ENCODE measurements at regions not wholly inside any gene's neighbourhood (a gene's known extent, or its start where the extent isn't known, plus 50 kb on each side); places are given as distances from the start of the nearest gene placed in this dataset.

GRCh38 chr2:196224756-196225155 lies 53.4 kb upstream of the STK17B start:
- no peak for DNase-seq
- ATAC-seq: no peak
- intact Hi-C loops (cut with DNase I, micrococcal nuclease): no loop called here

GRCh38 chr2:196225213-196225612 lies 53.8 kb upstream of the STK17B start:
- intact Hi-C loops (cut with DNase I, micrococcal nuclease): no loop called here
- DNase-seq: no peak
- ATAC-seq: no peak

GRCh38 chr2:196226058-196226706 lies 54.8 kb upstream of the STK17B start:
- no peak for ATAC-seq
- no peak for DNase-seq
- intact Hi-C loops (cut with DNase I, micrococcal nuclease): no loop called here

- DNase-seq: no peak
- ATAC-seq: no peak
- intact Hi-C loops (cut with DNase I, micrococcal nuclease): no loop called here
Observed at GRCh38 chr2:196226707-196227065, 55.3 kb upstream of the STK17B start.

GRCh38 chr2:196229013-196229412 lies 57.6 kb upstream of the STK17B start:
- intact Hi-C loops (cut with DNase I, micrococcal nuclease): no loop called here
- ATAC-seq (no peak), DNase-seq (no peak)

GRCh38 chr2:196230061-196230854 lies 58.9 kb upstream of the STK17B start:
- intact Hi-C loops (cut with DNase I, micrococcal nuclease): no loop called here
- peak in 1 of 2 donors; percentile 23 for DNase-seq
- ATAC-seq: no peak

GRCh38 chr2:196233021-196233804 lies 61.8 kb upstream of the STK17B start:
- intact Hi-C loops (cut with DNase I, micrococcal nuclease): no loop called here
- DNase-seq: peak; percentile 25 to 56
- peak; percentile 90 for ATAC-seq

- DNase-seq: no peak
- intact Hi-C loops (cut with DNase I, micrococcal nuclease): no loop called here
- ATAC-seq: peak; percentile 63
Observed at GRCh38 chr2:196233805-196234475, 62.6 kb upstream of the STK17B start.

- ATAC-seq (no peak), DNase-seq (no peak)
- intact Hi-C loops (cut with DNase I, micrococcal nuclease): no loop called here
Observed at GRCh38 chr2:196234672-196235071, 63.3 kb upstream of the STK17B start.

- intact Hi-C loops (cut with DNase I, micrococcal nuclease): no loop called here
- ATAC-seq (no peak), DNase-seq (no peak)
Observed at GRCh38 chr2:196238836-196239380, 67.5 kb upstream of the STK17B start.

- DNase-seq: peak; percentile 62 to 76
- peak; percentile 92 for ATAC-seq
- intact Hi-C loops (cut with DNase I, micrococcal nuclease): no loop called here
Observed at GRCh38 chr2:196239622-196240587, 68.5 kb upstream of the STK17B start.

- DNase-seq: peak in 1 of 2 donors; percentile 23
- ATAC-seq: no peak
- intact Hi-C loops (cut with DNase I, micrococcal nuclease): no loop called here
Observed at GRCh38 chr2:196241175-196241574, 69.8 kb upstream of the STK17B start.

- ATAC-seq (no peak), DNase-seq (no peak)
- intact Hi-C loops (cut with DNase I, micrococcal nuclease): no loop called here
Observed at GRCh38 chr2:196242131-196242620, 70.8 kb upstream of the STK17B start.

GRCh38 chr2:196244516-196244915 lies 73.1 kb upstream of the STK17B start:
- ATAC-seq (no peak), DNase-seq (no peak)
- intact Hi-C loops (cut with DNase I, micrococcal nuclease): no loop called here

- DNase-seq (no peak), ATAC-seq (no peak)
- intact Hi-C loops (cut with DNase I, micrococcal nuclease): no loop called here
Observed at GRCh38 chr2:196244966-196245365, 73.6 kb upstream of the STK17B start.

- ATAC-seq (peak; percentile 35), DNase-seq (no peak)
- intact Hi-C loops (cut with DNase I, micrococcal nuclease): no loop called here
Observed at GRCh38 chr2:196245378-196246140, 74.2 kb upstream of the STK17B start.

All from left colon (tissue), 2 donors.